GM13977 (cell line): ENCODE measurements at regions not wholly inside any gene's neighbourhood (a gene's known extent, or its start where the extent isn't known, plus 50 kb on each side); places are given as distances from the start of the nearest gene placed in this dataset.

Source experiments
- DNase-seq: peaks from one replicate; pipeline ENCODE4 v3.0.0; 2012; ENCODE audit warnings: low spot score
- in situ Hi-C: fragments of 300-500 bp; cut with MboI; formaldehyde crosslinking; loops from one replicate; pipeline ENCODE4 v1.12.0; 2022; ENCODE audit warnings: low sequenced_read_pairs, low pct_unique_long_range_greater_than_20kb, mixed read lengths, inconsistent platforms; ENCODE audit not compliant: unreplicated experiment
- TF ChIP-seq, protein P1 (sequence below): IDR thresholded peaks from 2 replicates; pipeline ENCODE4 v1.5.1; 2012; ENCODE audit warnings: mild to moderate bottlenecking, control low read depth; ENCODE audit not compliant: insufficient read depth; ENCODE audit errors: extremely low read depth, missing control alignments

DNA sequence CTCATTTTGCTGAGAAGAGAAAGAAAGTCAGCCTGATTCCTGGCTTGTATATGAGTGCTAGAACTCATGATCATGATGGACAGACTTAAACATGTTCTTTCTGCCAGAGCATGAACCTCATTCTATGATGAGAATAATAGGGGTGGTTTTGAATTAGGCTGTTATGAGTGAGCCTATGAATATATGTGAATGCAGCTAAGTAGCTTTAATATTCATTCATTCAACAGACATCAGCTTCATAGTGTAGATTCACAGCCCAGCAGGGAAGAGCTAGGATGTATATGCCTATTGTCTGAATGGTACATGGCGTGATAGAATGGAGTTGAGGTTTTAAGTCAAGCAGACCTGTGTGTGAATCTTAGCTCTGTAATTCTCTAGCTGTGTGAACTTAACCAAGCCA is 573.2 kb downstream of the DHX35 start:
- in situ Hi-C loops, result no loop called here
- no peak for DNase-seq
- TF ChIP-seq, protein P1, sequence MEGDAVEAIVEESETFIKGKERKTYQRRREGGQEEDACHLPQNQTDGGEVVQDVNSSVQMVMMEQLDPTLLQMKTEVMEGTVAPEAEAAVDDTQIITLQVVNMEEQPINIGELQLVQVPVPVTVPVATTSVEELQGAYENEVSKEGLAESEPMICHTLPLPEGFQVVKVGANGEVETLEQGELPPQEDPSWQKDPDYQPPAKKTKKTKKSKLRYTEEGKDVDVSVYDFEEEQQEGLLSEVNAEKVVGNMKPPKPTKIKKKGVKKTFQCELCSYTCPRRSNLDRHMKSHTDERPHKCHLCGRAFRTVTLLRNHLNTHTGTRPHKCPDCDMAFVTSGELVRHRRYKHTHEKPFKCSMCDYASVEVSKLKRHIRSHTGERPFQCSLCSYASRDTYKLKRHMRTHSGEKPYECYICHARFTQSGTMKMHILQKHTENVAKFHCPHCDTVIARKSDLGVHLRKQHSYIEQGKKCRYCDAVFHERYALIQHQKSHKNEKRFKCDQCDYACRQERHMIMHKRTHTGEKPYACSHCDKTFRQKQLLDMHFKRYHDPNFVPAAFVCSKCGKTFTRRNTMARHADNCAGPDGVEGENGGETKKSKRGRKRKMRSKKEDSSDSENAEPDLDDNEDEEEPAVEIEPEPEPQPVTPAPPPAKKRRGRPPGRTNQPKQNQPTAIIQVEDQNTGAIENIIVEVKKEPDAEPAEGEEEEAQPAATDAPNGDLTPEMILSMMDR, result no peak

DNA sequence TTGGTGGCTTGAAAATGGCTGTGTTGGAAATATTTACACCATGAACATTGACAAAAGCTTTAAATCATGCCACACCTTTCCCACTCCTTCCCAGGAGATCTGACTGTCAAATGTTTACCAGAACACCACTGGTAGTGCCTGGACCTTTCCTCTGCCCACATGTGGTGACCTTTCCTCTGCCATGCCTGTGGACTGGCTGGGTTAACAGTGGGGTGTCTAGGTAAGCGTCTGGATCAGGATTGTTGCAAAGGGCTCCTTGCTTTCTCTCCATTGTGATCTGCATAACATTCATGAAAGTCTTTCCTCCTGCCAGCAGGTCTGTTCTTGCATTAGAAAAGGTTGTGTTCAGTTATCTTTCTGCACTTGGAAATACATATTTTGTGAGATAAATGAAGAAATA is 572.7 kb downstream of the DHX35 start:
- in situ Hi-C loops, result no loop called here
- TF ChIP-seq, protein P1, result no peak
- DNase-seq, result no peak

DNA sequence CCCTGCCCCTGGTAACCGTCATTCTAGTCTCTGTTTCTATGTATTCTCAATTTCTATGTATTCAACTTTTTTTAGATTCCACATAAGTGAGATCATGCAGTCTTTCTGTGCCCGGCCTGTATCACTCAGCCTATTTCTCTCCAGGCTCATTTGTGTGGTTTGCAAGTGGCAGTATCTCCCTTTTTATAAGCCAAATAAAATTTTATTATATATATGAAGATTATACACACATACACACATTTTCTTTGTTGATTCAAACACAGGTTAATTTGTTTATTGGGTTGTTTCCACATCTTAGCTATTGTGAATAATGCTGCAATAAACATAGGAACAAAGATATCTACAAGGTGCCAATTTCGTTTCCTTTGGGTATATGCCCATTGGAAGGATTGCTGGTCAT is 571.7 kb downstream of the DHX35 start:
- in situ Hi-C loops, result no loop called here
- TF ChIP-seq, protein P1, result no peak
- no peak for DNase-seq

DNA sequence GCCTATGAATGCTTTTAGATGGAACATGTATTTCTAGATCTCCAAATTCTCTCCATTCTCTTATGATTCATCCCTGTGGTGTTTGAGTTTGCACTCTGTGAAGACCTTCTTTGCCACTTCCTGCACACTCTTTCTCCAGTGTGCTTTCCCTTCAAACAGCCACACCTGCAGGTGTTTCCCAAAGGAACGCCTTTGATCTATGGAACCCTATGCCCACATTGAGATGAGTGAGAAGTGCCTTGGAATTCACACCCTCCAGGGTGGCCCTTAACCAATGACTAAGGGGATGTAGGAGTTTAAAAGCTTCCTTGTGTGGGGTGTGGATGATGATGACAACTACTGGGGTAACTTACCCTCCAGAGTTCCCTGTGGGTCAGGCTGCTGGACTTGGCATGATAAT is 570.1 kb downstream of the DHX35 start:
- no peak for DNase-seq
- TF ChIP-seq, protein P1, result no peak
- in situ Hi-C loops, result no loop called here

DNA sequence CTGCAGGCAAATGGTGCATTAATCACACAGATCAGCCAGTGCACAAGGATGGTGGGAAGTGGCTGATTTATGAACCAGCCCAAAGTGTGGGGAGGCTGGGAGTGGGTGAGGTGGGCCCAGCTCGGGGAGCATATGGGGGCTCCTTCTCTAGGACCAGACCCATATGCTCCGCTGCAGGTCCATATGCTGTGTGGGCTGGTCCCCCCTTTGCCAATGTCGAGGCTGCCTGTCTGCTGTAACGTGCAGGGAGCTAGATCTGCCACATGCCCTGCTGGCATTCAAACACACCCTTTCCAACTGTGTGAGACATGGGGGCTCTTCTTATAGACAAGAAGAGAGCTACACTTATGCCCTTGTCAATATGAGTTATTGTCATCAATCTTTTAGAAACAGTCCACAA is 566.3 kb downstream of the DHX35 start:
- in situ Hi-C loops, result no loop called here
- TF ChIP-seq, protein P1, result no peak
- no peak for DNase-seq

DNA sequence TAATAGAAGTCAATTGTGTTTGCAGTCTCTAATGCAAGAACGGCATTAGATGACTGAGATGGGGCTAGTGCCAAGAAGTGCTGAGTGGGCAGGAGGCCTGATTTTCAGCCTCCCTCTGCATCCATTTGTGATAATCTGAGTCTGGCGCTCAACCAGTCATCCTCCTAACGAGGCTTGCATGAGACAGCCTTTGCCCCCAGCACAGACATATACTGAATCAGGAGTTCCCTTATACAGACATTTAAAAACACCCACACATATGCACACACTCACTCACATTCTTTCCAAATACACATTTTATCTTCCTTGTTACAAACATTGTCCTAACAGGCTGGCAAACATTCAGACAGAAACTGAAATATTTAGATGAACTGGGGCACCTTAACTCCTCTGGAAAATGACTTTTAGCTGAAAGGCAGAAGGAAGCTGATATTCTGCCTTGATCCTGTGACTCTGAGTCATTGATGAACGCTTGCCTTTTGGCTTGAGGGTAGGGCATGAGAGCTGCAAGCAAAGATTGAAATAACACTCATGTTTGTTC is 562.3 kb downstream of the DHX35 start:
- DNase-seq, result no peak
- in situ Hi-C loops, result no loop called here
- TF ChIP-seq, protein P1, result no peak

DNA sequence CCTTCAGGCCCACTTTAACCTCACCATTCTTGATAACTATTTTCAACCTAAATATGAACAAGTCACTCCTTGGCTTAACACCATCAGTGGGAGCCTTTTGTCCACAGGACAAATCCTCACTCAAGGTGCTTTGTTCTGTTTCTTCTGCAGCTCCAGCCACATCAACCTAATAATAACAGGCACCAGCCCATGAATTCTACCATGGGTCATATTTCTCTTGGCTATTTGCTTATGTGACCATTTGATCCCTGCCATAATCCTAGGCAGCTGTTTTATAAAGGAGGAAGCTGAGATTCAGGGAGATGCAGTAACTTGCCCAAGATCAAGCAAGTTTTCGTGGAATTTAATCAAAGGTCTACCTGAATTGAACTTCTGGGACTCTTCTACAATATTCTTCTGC is 561.3 kb downstream of the DHX35 start:
- DNase-seq, result no peak
- in situ Hi-C loops, result no loop called here
- TF ChIP-seq, protein P1, result no peak
